ENCODE measurements at regions not wholly inside any gene's neighbourhood (a gene's known extent, or its start where the extent isn't known, plus 50 kb on each side); places are given as distances from the start of the nearest gene placed in this dataset.

GRCh38 chr10:62590306-62590705, 214.2 kb upstream of the ADO start:
- TF ChIP-seq CTCF (IDR thresholded peaks at IDR 0.05; ENCODE audit: low read depth, low read length) (no peak), POLR2A (IDR thresholded peaks at IDR 0.05; ENCODE audit: extremely low read depth, insufficient read length) (no peak), MAX (IDR thresholded peaks at IDR 0.05; ENCODE audit: low read depth, low read length) (no peak), MYC (IDR thresholded peaks at IDR 0.05; ENCODE audit: low read depth, low read length) (no peak)
